Heart right ventricle (tissue), 16 donors: ENCODE measurements at regions not wholly inside any gene's neighbourhood (a gene's known extent, or its start where the extent isn't known, plus 50 kb on each side); places are given as distances from the start of the nearest gene placed in this dataset.
"Not testable (repeated sequence)": the region's sequence is repeated elsewhere in the genome, so short reads cannot be mapped to it uniquely, and the experiment has no call there.

Experiments
- ATAC-seq, 8 donors: fragments of 200-7000 bp; cut with Tn5 transposase; one replicate each; pipeline ENCODE4 v1.9.1; 2020; ENCODE audit warnings: mild to moderate bottlenecking in 8 of 8, moderate library complexity in 8 of 8, moderate number of reproducible peaks in 1 of 8
- DNase-seq, 2 donors: peaks; one replicate each; pipeline ENCODE4 v3.0.0-alpha.2; 2020
- H3K27ac ChIP-seq, 10 donors: fragments of 200-600 bp; sonication (generic) in 2 of 10; one replicate each; pipeline versions ENCODE4 v1.5.0 to v1.8.0; 2020 to 2022; ENCODE audit warnings: mild to moderate bottlenecking in 3 of 10
- H3K27me3 ChIP-seq, 7 donors: fragments of 200-600 bp; one replicate each; pipeline ENCODE4 v1.8.0; 2021 to 2022; ENCODE audit warnings: mild to moderate bottlenecking in 2 of 7
- H3K36me3 ChIP-seq, 9 donors: fragments of 200-600 bp; sonication (generic) in 1 of 9; one replicate each; pipeline versions ENCODE4 v1.5.0 to v1.8.0; 2020 to 2022; ENCODE audit warnings: mild to moderate bottlenecking in 2 of 9
- H3K4me1 ChIP-seq, 9 donors: fragments of 200-600 bp; sonication (generic) in 1 of 9; one replicate each; pipeline versions ENCODE4 v1.5.0 to v1.8.0; 2020 to 2022; ENCODE audit warnings: mild to moderate bottlenecking in 4 of 9
- H3K4me3 ChIP-seq, 10 donors: fragments of 200-600 bp; sonication (generic) in 2 of 10; one replicate each; pipeline versions ENCODE4 v1.5.0 to v1.8.0; 2020 to 2022; ENCODE audit warnings: mild to moderate bottlenecking in 7 of 10, moderate library complexity in 2 of 10
- H3K9me3 ChIP-seq, 11 donors: fragments of 200-600 bp in 10 of 11; sonication (generic) in 2 of 11; one replicate each; pipeline versions ENCODE4 v1.5.0 to v1.8.0; 2013 to 2022; ENCODE audit warnings: mild to moderate bottlenecking in 2 of 11, control low read depth in 1 of 11, moderate library complexity in 1 of 11
- WGBS, 2 donors: extraction: QIAGEN DNeasy Blood & Tissue Kit; methylation state at CpG; one replicate each; pipeline ENCODE4 v1.1.7; 2013; ENCODE audit warnings: inconsistent platforms in 1 of 2; 5-methylcytosine and 5-hydroxymethylcytosine counted together
- intact Hi-C, 10 donors: fragments of 100-400 bp; cut with DNase I; formaldehyde crosslinking; loops; one replicate each; pipeline versions ENCODE4 v1.11.1 to v1.14.2; 2022
- TF ChIP-seq, protein P1 (sequence below), 9 donors: fragments of 200-600 bp; sonication (generic) in 2 of 9; IDR thresholded peaks; one replicate each; pipeline versions ENCODE4 v1.5.0 to v1.8.0; 2021 to 2022; ENCODE audit warnings: antibody characterized with exemption in 9 of 9, mild to moderate bottlenecking in 5 of 9, moderate library complexity in 1 of 9
- donor health status: Arrhythmogenic right ventricular cardiomyopathy.
- donor health status: ischemic (EF 13 %, LVEDD 7.1; RV severe dilation, severe dysfunction).
- donor health status: healthy with polysubstance abuse.
- donor health status: DM: no; HTN: yes; CAD: no.
- donor health status: DM: no; HTN: no; CAD: no.
- donor health status: ischemic (EF 25% LVEDD 6.9; RV normal size, moderate dysfunction).
- donor health status: ischemic (EF 25% LVEDD 5.7; RV mildly dilated, moderate dysfunction).
- donor health status: healthy.
- donor health status: DM: yes; HTN: yes; CAD: no.
- donor health status: Ischemic cardiomyopathy.
- donor health status: ischemic (EF 35%, LVEDD 5.7; RV mildly dilated, moderate dysfunction).
- donor health status: nonischemic (EF 11% LVEDD 7.7; RV severe dilation, severe dysfunction).
- donor health status: DM: yes; HTN: yes; CAD: no.
- donor health status: PGD.
- donor health status: ischemic (EF 29% LVEDD 5.4; RV normal size, mild dysfunction).
- donor health status: nonischemic (EF 23%, LVEDD 6.1; RV moderate dilation, normal function).

- Histone ChIP-seq H3K4me1 (no peaks in the 10 kb centered on the region), H3K36me3 (no peaks in the 10 kb centered on the region), H3K27me3 (no peaks in the 10 kb centered on the region), H3K9me3 (peaks cover 0 to 35% (median 10%) of the 10 kb centered on the region in 11 donors), H3K4me3 (no peak overlapping the region), H3K27ac (no peak overlapping the region)
- WGBS, 2 donors = 47 to 52% methylated on average over 1 of the region's 1 CpG
- no peak for DNase-seq
- intact Hi-C loops = no loop called here
- no peak for ATAC-seq
- TF ChIP-seq, protein P1, sequence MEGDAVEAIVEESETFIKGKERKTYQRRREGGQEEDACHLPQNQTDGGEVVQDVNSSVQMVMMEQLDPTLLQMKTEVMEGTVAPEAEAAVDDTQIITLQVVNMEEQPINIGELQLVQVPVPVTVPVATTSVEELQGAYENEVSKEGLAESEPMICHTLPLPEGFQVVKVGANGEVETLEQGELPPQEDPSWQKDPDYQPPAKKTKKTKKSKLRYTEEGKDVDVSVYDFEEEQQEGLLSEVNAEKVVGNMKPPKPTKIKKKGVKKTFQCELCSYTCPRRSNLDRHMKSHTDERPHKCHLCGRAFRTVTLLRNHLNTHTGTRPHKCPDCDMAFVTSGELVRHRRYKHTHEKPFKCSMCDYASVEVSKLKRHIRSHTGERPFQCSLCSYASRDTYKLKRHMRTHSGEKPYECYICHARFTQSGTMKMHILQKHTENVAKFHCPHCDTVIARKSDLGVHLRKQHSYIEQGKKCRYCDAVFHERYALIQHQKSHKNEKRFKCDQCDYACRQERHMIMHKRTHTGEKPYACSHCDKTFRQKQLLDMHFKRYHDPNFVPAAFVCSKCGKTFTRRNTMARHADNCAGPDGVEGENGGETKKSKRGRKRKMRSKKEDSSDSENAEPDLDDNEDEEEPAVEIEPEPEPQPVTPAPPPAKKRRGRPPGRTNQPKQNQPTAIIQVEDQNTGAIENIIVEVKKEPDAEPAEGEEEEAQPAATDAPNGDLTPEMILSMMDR (IDR thresholded peaks at IDR 0.05) = no peak
Observed at GRCh38 chr4:61004651-61005170, 195.4 kb upstream of the ADGRL3 start.

DNA sequence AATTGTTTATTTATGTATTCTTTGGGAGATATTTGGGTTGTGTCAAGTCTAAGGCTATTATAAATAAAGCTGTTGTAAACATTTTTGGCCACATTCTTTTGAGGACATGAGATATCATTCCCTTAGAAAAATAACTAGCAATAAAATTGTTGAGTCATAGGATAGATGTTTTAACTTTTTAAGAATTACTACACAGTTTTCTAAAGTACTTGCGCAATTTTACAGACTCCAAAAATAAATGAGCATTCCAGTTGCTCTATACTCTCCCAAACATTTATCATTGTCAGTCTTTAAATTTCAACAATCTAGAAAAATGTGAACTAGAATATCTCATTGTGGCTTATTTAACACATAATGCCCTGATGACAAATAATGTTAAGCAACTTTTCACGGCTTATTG, 189.1 kb upstream of the ADGRL3 start:
- no peak for DNase-seq
- intact Hi-C loops = no loop called here
- WGBS, 2 donors = 84 to 86% methylated on average over 2 of the region's 2 CpGs

GRCh38 chr4:61011936-61012335, 188.2 kb upstream of the ADGRL3 start:
- DNase-seq, intact Hi-C loops, H3K27ac ChIP-seq, H3K36me3 ChIP-seq, ATAC-seq, H3K4me1 ChIP-seq, H3K4me3 ChIP-seq, H3K27me3 ChIP-seq: not testable (repeated sequence)
- WGBS, 2 donors = 81 to 86% methylated on average over 5 of the region's 5 CpGs
- peaks cover 0 to 50% (median 2%) of the 10 kb centered on the region in 11 donors for H3K9me3 ChIP-seq

More for the DNA sequence above, 189.1 kb upstream of the ADGRL3 start:
- H3K4me1 ChIP-seq = no peaks in the 10 kb centered on the region
- TF ChIP-seq, protein P1 (IDR thresholded peaks at IDR 0.05) = no peak
- no peak overlapping the region for H3K27ac ChIP-seq
- no peak for ATAC-seq
- no peaks in the 10 kb centered on the region for H3K27me3 ChIP-seq
- H3K36me3 ChIP-seq = no peaks in the 10 kb centered on the region
- peaks cover 0 to 43% (median 2%) of the 10 kb centered on the region in 11 donors for H3K9me3 ChIP-seq
- H3K4me3 ChIP-seq = no peak overlapping the region

DNA sequence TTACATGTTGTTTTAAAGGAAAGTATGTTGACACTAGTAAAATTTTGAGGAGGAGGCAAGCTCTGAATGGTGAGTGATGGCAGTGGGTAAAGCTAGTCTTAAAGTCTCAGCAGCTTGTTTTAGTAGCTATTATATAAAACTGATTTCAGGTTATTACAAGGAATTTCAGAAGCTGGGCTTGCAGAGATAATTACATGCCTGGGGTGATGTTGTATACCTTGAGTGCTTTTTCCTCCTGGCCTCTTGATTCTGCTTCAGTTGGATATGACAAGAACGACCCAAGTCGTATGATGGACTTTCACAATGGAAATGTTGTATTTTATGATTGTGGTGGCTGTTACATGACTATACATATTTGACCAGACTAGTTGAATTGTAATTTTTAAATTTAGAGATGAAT, 175.5 kb upstream of the ADGRL3 start:
- Histone ChIP-seq H3K4me3 (no peak overlapping the region), H3K4me1 (no peaks in the 10 kb centered on the region), H3K27me3 (no peaks in the 10 kb centered on the region), H3K27ac (no peak overlapping the region), H3K9me3 (peaks cover 0 to 24% (median 0%) of the 10 kb centered on the region in 11 donors), H3K36me3 (no peaks in the 10 kb centered on the region)
- intact Hi-C loops = no loop called here
- TF ChIP-seq, protein P1 (IDR thresholded peaks at IDR 0.05) = no peak
- no peak for DNase-seq
- no peak for ATAC-seq
- 90% methylated on average over 2 of the region's 2 CpGs for WGBS, 2 donors

GRCh38 chr4:61027939-61028338, 172.2 kb upstream of the ADGRL3 start:
- no peak overlapping the region for H3K4me3 ChIP-seq
- H3K36me3 ChIP-seq = no peaks in the 10 kb centered on the region
- DNase-seq (no peak), ATAC-seq (no peak)
- H3K27ac ChIP-seq = no peak overlapping the region
- intact Hi-C loops = no loop called here
- H3K27me3 ChIP-seq = no peaks in the 10 kb centered on the region
- H3K4me1 ChIP-seq = no peaks in the 10 kb centered on the region
- TF ChIP-seq, protein P1 (IDR thresholded peaks at IDR 0.05) = no peak
- peaks cover 0 to 22% (median 0%) of the 10 kb centered on the region in 11 donors for H3K9me3 ChIP-seq
